SK-N-SH (cell line): ENCODE measurements at regions not wholly inside any gene's neighbourhood (a gene's known extent, or its start where the extent isn't known, plus 50 kb on each side); places are given as distances from the start of the nearest gene placed in this dataset.

Experiments used
- CTCF ChIA-PET: fragments of 300-600, 350-600 bp; formaldehyde crosslinking; extraction: SDS; loops from one replicate; lab custom pipeline; 2021; lab: Yijun Ruan, JAX
- POLR2A ChIA-PET: fragments of 350-600 bp; sonication (Branson Sonifier 250); formaldehyde crosslinking; extraction: SDS; loops from one replicate; lab custom pipeline; 2020; ENCODE audit warnings: antibody characterized with exemption, inconsistent platforms; lab: Yijun Ruan, JAX
- DNase-seq: peaks from one replicate; pipeline ENCODE4 v3.0.0; 2012
- H2AFZ ChIP-seq: fragments of 200-600 bp; sonication (generic); 2 replicates; pipeline ENCODE4 v1.8.1; 2016; ENCODE audit warnings: antibody characterized with exemption, mild to moderate bottlenecking, low read depth
- H3F3A ChIP-seq: fragments of 200-600 bp; sonication (generic); replicated peaks from 2 replicates; pipeline ENCODE3; 2016; ENCODE audit warnings: antibody characterized with exemption, mild to moderate bottlenecking; ENCODE audit not compliant: insufficient read depth
- H3K27ac ChIP-seq, 2 experiments: fragments of 200-500 bp in 1 of 2; fragments of 200-600 bp in 1 of 2; sonication (Bioruptor generic) in 1 of 2; sonication (generic), shearing (Covaris generic) in 1 of 2; 2 replicates each; pipeline versions ENCODE4 v1.5.1 to v1.6.1; 2014 to 2016; ENCODE audit warnings: low read depth in 2 of 2, inconsistent platforms in 1 of 2, low read length in 1 of 2, mild to moderate bottlenecking in 1 of 2, mixed read lengths in 1 of 2
- H3K27me3 ChIP-seq: fragments of 200-600 bp; sonication (generic), shearing (Covaris generic); 2 replicates; pipeline ENCODE4 v1.6.1; 2016; ENCODE audit warnings: mixed run types; ENCODE audit not compliant: insufficient read depth
- H3K36me3 ChIP-seq, 2 experiments: fragments of 200-500 bp in 1 of 2; fragments of 200-600 bp in 1 of 2; sonication (Bioruptor generic) in 1 of 2; sonication (generic) in 1 of 2; replicated peaks in 1 of 2; 2 replicates each; pipeline versions ENCODE3 to v1.5.1; 2014 to 2016; ENCODE audit warnings: low read length in 1 of 2, mild to moderate bottlenecking in 1 of 2; ENCODE audit not compliant: insufficient read depth in 2 of 2, control insufficient read depth in 1 of 2
- H3K4me1 ChIP-seq, 2 experiments: fragments of 200-500 bp in 1 of 2; fragments of 200-600 bp in 1 of 2; sonication (Bioruptor generic) in 1 of 2; sonication (generic), shearing (Covaris generic) in 1 of 2; 2 replicates each; pipeline versions ENCODE4 v1.5.1 to v1.6.1; 2014 to 2016; ENCODE audit warnings: low read depth in 1 of 2, low read length in 1 of 2, mixed run types in 1 of 2; ENCODE audit not compliant: insufficient read depth in 2 of 2, control insufficient read depth in 1 of 2
- H3K4me2 ChIP-seq: fragments of 200-600 bp; sonication (generic), shearing (Covaris generic); 2 replicates; pipeline ENCODE4 v1.6.1; 2017; ENCODE audit warnings: mixed run types
- H3K4me3 ChIP-seq, 2 experiments: fragments of 200-500 bp in 1 of 2; fragments of 200-600 bp in 1 of 2; sonication (Bioruptor generic) in 1 of 2; sonication (generic), shearing (Covaris generic) in 1 of 2; 2 replicates each; pipeline versions ENCODE4 v1.5.1 to v1.8.1; 2014 to 2016; ENCODE audit warnings: low read depth in 2 of 2, inconsistent platforms in 1 of 2, low read length in 1 of 2, mild to moderate bottlenecking in 1 of 2, mixed read lengths in 1 of 2, moderate library complexity in 1 of 2
- H3K79me2 ChIP-seq: fragments of 200-600 bp; sonication (generic); 2 replicates; pipeline ENCODE4 v1.8.1; 2017; ENCODE audit warnings: mild to moderate bottlenecking; ENCODE audit not compliant: insufficient read depth
- H3K9ac ChIP-seq: fragments of 200-600 bp; sonication (generic); 2 replicates; pipeline ENCODE4 v1.6.1; 2017; ENCODE audit warnings: mixed run types
- H3K9me2 ChIP-seq: fragments of 200-600 bp; sonication (generic); 2 replicates; pipeline ENCODE4 v1.6.1; 2017; ENCODE audit warnings: mixed run types
- H3K9me3 ChIP-seq: fragments of 200-600 bp; sonication (generic); 2 replicates; pipeline ENCODE4 v1.6.1; 2017; ENCODE audit warnings: mixed run types, mild to moderate bottlenecking, moderate library complexity
- H4K20me1 ChIP-seq: fragments of 200-600 bp; sonication (generic); 2 replicates; pipeline ENCODE4 v1.6.1; 2017; ENCODE audit warnings: mild to moderate bottlenecking, mixed run types; ENCODE audit not compliant: insufficient read depth
- CHD2 ChIP-seq: fragments of 150-350 bp; IDR thresholded peaks from 2 replicates; pipeline ENCODE4 v1.6.1; 2018; ENCODE audit warnings: low read length; ENCODE audit not compliant: partially characterized antibody
- ELF1 ChIP-seq: IDR thresholded peaks from 2 replicates; pipeline ENCODE4 v1.4.0; 2012
- EP300 ChIP-seq, 2 experiments: IDR thresholded peaks; 2 replicates each; pipeline versions ENCODE4 v1.4.0 to v1.6.1; 2012; ENCODE audit warnings: borderline replicate concordance in 1 of 2, low read depth in 1 of 2, low read length in 1 of 2
- EZH2phosphoT487 ChIP-seq: fragments of 200-600 bp; sonication (generic); IDR thresholded peaks from 2 replicates; pipeline ENCODE4 v1.6.1; 2017; ENCODE audit warnings: low read depth, mixed run types, mild to moderate bottlenecking, antibody characterized with exemption, moderate library complexity, borderline replicate concordance
- FOXM1 ChIP-seq: IDR thresholded peaks from 2 replicates; pipeline ENCODE4 v1.4.0; 2012; ENCODE audit warnings: low read depth, mild to moderate bottlenecking
- GABPA ChIP-seq: IDR thresholded peaks from 2 replicates; pipeline ENCODE4 v1.4.0; 2012; ENCODE audit warnings: low read depth, mild to moderate bottlenecking
- GATA2 ChIP-seq: sonication (generic); formaldehyde crosslinking; IDR thresholded peaks from 2 replicates; pipeline ENCODE4 v1.5.0; 2020; ENCODE audit warnings: mild to moderate bottlenecking, missing genetic modification reagents
- IRF3 ChIP-seq: fragments of 150-350 bp; IDR thresholded peaks from 2 replicates; pipeline ENCODE4 v1.6.1; 2016; ENCODE audit warnings: mild to moderate bottlenecking, low read depth, low read length
- JUND ChIP-seq: IDR thresholded peaks from 2 replicates; pipeline ENCODE4 v1.4.0; 2012
- MEF2A ChIP-seq: IDR thresholded peaks from 2 replicates; pipeline ENCODE4 v1.4.0; 2012; ENCODE audit warnings: low read depth, borderline replicate concordance
- NFIC ChIP-seq: IDR thresholded peaks from 2 replicates; pipeline ENCODE4 v1.4.0; 2012; ENCODE audit warnings: borderline replicate concordance
- NRF1 ChIP-seq: IDR thresholded peaks from 2 replicates; pipeline ENCODE4 v1.6.1; 2012; ENCODE audit warnings: low read depth, mild to moderate bottlenecking, low read length
- RAD21 ChIP-seq: IDR thresholded peaks from 2 replicates; pipeline ENCODE4 v1.6.1; 2012; ENCODE audit warnings: mild to moderate bottlenecking, low read length
- RCOR1 ChIP-seq: fragments of 150-350 bp; IDR thresholded peaks from 2 replicates; pipeline ENCODE4 v1.6.1; 2017; ENCODE audit warnings: antibody characterized with exemption, low read length
- RFX5 ChIP-seq: IDR thresholded peaks from 2 replicates; pipeline ENCODE4 v1.6.1; 2012; ENCODE audit warnings: mild to moderate bottlenecking, improper control_type of control experiment, low read length
- SIN3A ChIP-seq: IDR thresholded peaks from 2 replicates; pipeline ENCODE4 v1.6.1; 2012; ENCODE audit warnings: low read depth, mild to moderate bottlenecking, low read length, moderate library complexity, borderline replicate concordance
- TCF12 ChIP-seq: IDR thresholded peaks from 2 replicates; pipeline ENCODE4 v1.4.0; 2012
- USF2 ChIP-seq: fragments of 150-350 bp; IDR thresholded peaks from 2 replicates; pipeline ENCODE4 v1.6.1; 2017; ENCODE audit warnings: antibody characterized with exemption, low read length, low read depth, borderline replicate concordance
- YY1 ChIP-seq: IDR thresholded peaks from 2 replicates; pipeline ENCODE4 v1.4.0; 2012; ENCODE audit warnings: low read depth, mild to moderate bottlenecking
- ZBTB33 ChIP-seq: IDR thresholded peaks from 2 replicates; pipeline ENCODE4 v1.4.0; 2012; ENCODE audit warnings: low read depth, borderline replicate concordance
- WGBS: methylation state at CpG from one replicate; pipeline ENCODE4 v1.1.6; 2017; ENCODE audit warnings: low lambda C conversion rate; 5-methylcytosine and 5-hydroxymethylcytosine counted together
- TF ChIP-seq, protein P1 (sequence below): IDR thresholded peaks from 2 replicates; pipeline ENCODE4; 2012

DNA sequence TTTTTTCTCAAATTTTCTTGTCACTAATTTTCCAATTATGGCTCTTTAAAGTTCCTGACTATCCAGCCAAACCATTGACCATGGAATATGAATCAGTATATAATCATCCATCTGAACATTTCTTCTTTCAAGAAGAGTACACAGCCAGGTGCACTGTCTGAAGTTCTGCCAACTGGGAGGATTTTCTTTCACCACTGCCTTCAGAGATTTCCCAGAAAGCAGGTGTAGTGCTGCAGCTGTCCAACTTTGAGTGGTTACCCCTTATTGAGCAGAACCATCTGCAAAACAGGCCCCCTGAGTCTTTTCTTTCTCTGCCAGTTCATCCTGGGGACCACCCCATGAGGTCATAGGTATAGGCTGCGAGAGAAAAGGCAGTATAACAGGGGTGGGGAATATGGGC, 1213.2 kb downstream of the RAPGEF2 start:
- Histone ChIP-seq H3K36me3 (no peaks in the 10 kb centered on the region), H3K4me2 (no peak overlapping the region), H2AFZ (no peak overlapping the region), H3K9me3 (peaks cover 4% of the 10 kb centered on the region; the same call in 1 of the 2 replicates), H3K4me1 (no peaks in the 10 kb centered on the region), H3K9ac (no peak overlapping the region), H3F3A (no peaks in the 10 kb centered on the region), H3K4me3 (no peak overlapping the region), H3K27ac (no peak overlapping the region), H3K27me3 (no peaks in the 10 kb centered on the region), H3K9me2 (no peaks in the 10 kb centered on the region), H4K20me1 (no peaks in the 10 kb centered on the region), H3K79me2 (no peaks in the 10 kb centered on the region)
- TF ChIP-seq CHD2 (no peak), NFIC (no peak), RFX5 (no peak), GABPA (no peak), EP300 (IDR thresholded peaks at IDR 0.05; ENCODE audit: borderline replicate concordance in 1 of 2, low read depth in 1 of 2, low read length in 1 of 2) (no peak), IRF3 (no peak), TCF12 (no peak), FOXM1 (no peak), MEF2A (no peak)
- TF ChIP-seq, protein P1, sequence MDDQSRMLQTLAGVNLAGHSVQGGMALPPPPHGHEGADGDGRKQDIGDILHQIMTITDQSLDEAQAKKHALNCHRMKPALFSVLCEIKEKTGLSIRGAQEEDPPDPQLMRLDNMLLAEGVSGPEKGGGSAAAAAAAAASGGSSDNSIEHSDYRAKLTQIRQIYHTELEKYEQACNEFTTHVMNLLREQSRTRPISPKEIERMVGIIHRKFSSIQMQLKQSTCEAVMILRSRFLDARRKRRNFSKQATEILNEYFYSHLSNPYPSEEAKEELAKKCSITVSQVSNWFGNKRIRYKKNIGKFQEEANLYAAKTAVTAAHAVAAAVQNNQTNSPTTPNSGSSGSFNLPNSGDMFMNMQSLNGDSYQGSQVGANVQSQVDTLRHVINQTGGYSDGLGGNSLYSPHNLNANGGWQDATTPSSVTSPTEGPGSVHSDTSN: no peak
- WGBS: 10% methylated on average over 1 of the region's 1 CpG
- DNase-seq: no peak
- ChIA-PET POLR2A (no interaction called here), CTCF (no interaction called here)

DNA sequence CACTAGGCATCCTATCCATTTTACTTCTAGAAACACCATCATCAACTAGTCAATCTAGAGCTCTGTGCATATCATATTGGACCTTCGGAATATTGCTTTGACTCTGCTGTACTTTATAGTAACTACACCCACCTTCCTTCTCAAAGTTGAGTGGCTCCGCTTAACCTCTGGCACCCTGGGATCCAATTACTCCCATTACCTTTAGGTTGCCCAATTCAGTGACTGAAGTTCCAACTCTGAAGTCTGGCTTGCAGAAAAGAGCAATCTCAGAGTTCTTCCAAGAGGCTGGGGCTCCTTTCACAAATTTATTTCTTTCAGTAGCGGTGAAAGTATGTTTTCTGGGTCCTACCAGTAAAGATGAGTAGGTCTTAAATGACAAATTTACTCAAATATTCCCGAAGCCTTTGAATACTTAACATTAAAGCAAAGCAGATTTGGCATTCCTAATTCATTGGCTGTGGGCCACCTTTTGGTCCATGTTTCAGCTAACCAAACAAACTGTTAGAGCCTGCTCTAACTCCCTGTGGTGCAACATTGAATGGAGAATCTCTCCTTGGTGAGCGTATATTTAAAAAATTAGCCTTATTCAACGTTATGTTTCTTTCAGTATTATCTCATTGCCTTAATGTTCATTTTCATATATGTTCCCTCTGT, 1215.8 kb downstream of the RAPGEF2 start:
- ChIA-PET CTCF (no interaction called here), POLR2A (no interaction called here)
- Histone ChIP-seq H3K4me3 (no peak overlapping the region), H3K4me1 (no peaks in the 10 kb centered on the region; a peak in 1 of 4 replicates), H3K36me3 (no peaks in the 10 kb centered on the region), H2AFZ (no peak overlapping the region), H3K27me3 (no peaks in the 10 kb centered on the region), H3K9me2 (no peaks in the 10 kb centered on the region), H3K79me2 (no peaks in the 10 kb centered on the region), H3K9me3 (peaks cover 12% of the 10 kb centered on the region; the same call in 1 of the 2 replicates), H3K4me2 (no peak overlapping the region), H4K20me1 (no peaks in the 10 kb centered on the region), H3F3A (no peaks in the 10 kb centered on the region), H3K27ac (no peak overlapping the region), H3K9ac (no peak overlapping the region)
- TF ChIP-seq FOXM1 (no peak), GATA2 (no peak), YY1 (no peak), NFIC (no peak), USF2 (no peak), ZBTB33 (no peak), CHD2 (no peak), GABPA (no peak), TCF12 (no peak), ELF1 (no peak), RCOR1 (no peak), EZH2phosphoT487 (no peak), SIN3A (no peak), NRF1 (no peak), JUND (no peak), RAD21 (no peak), EP300 (IDR thresholded peaks at IDR 0.05; ENCODE audit: borderline replicate concordance in 1 of 2, low read depth in 1 of 2, low read length in 1 of 2) (no peak)
- 19% methylated on average over 6 of the region's 6 CpGs for WGBS
- DNase-seq: no peak
